Cardiac fibroblast (primary cell): ENCODE measurements at regions not wholly inside any gene's neighbourhood (a gene's known extent, or its start where the extent isn't known, plus 50 kb on each side); places are given as distances from the start of the nearest gene placed in this dataset.

Experiments
- DNase-seq, 2 donors: peaks; one replicate each; pipeline versions ENCODE4 v3.0.0 to v3.0.0-alpha.2; 2010; ENCODE audit warnings: low read depth in 2 of 2
- H3K4me3 ChIP-seq, 2 donors: replicated peaks in 1 of 2; 1 replicate in 1 of 2; 2 replicates in 1 of 2; pipeline ENCODE4 v1.5.1; 2011; ENCODE audit warnings: low read depth in 2 of 2, low read length in 2 of 2, mild to moderate bottlenecking in 2 of 2, moderate library complexity in 1 of 2
- TF ChIP-seq, protein P1 (sequence below): IDR thresholded peaks from one replicate; pipeline ENCODE4 v1.5.1; 2011; ENCODE audit warnings: low read depth, mild to moderate bottlenecking, low read length, inconsistent platforms

DNA sequence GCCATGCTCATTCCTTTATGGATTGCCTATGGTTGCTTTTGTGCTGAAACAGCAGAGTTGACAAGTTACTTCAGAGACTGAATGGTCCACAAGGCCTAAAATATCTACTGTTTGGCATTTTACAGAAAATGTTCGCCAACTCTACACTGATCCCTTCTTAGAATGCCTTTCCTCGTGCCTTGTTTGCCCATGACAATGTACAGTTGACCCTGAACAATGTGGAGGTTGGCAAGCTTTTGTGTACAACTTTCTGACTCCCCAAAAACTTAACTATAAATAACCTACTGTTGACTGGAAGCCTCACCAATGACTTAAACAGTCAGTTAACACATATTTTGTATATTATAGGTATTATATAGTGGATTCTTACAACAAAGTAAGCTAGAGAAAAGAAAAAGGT, 361.4 kb downstream of the EPHA4 start:
- TF ChIP-seq, protein P1, sequence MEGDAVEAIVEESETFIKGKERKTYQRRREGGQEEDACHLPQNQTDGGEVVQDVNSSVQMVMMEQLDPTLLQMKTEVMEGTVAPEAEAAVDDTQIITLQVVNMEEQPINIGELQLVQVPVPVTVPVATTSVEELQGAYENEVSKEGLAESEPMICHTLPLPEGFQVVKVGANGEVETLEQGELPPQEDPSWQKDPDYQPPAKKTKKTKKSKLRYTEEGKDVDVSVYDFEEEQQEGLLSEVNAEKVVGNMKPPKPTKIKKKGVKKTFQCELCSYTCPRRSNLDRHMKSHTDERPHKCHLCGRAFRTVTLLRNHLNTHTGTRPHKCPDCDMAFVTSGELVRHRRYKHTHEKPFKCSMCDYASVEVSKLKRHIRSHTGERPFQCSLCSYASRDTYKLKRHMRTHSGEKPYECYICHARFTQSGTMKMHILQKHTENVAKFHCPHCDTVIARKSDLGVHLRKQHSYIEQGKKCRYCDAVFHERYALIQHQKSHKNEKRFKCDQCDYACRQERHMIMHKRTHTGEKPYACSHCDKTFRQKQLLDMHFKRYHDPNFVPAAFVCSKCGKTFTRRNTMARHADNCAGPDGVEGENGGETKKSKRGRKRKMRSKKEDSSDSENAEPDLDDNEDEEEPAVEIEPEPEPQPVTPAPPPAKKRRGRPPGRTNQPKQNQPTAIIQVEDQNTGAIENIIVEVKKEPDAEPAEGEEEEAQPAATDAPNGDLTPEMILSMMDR, result no peak
- no peak overlapping the region for H3K4me3 ChIP-seq
- no peak for DNase-seq

DNA sequence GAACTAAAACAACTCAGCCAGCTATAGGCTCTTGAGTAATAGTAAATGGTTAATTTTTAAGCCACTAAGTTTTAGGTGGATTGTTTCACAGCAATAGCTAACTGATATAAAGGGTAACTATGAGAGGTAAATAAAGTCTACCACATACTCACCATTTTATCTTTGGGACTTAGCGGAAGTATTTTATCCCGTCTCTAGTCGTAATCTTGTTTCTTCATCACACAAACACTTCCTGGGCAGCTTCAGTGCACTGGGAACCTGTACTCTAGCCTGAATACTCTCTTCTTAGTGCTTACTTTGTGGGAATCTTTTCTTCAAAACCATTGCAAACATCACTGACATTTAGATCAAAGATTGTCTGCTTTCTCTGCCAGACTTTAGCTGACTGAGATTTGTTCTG, 360.5 kb downstream of the EPHA4 start:
- H3K4me3 ChIP-seq, result no peak overlapping the region
- no peak for DNase-seq
- TF ChIP-seq, protein P1, result no peak

DNA sequence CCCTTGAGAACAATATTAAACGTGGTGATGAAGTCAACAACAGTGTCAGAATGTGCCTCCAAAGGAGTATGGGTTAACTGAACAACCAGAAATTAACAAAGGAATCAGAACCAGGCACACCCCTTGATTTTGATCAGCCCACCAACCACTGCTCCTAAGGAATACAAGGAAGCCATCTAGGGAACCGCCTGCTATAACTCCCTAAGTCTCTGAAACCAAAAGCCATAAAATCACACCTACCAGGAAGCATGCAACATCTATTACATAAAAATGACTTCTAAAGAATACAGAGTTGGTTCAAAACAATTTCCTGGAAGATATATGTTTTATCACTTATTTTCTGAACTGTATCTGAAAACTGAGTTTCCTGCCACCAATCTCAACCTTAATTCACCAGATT, 360.0 kb downstream of the EPHA4 start:
- TF ChIP-seq, protein P1, result no peak
- DNase-seq, result no peak
- H3K4me3 ChIP-seq, result no peak overlapping the region

DNA sequence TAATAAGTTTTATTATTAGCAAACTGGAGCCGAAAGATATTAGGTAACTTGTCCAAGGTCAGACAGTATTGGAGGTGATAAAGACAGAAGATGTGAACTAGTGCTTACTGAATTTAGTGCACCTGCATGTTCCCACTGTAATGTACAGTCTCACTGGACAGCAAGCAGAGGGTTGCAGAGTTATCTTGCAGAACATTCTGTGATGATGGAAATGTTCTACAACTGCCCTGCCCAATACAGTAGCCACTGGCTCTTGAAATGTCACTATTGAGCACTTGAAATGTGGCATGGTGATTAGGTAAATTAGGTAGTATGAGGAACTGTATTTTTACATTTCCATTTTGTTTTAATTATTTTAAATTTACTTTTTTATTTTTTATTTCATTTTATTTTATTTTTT, 356.6 kb downstream of the EPHA4 start:
- DNase-seq, result no peak
- TF ChIP-seq, protein P1, result no peak
- no peak overlapping the region for H3K4me3 ChIP-seq

DNA sequence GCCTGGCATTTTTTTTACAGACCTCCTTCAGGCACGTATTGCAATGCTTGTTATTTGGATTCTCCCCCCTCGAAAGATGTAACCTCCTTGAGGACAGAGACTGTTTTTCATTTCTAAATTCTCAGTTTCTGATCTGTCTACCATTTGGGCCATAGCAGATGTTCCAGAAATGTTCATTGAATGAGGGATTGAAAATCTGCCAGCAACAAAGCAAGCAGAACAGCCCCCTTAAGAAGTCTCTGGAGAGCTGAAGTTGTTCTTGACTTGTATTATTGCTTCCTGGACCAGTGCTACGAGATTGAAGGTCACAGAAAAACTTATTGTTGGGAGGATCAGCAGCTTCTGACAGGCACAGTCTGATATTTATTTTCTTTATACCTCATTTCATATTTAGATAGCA, 355.5 kb downstream of the EPHA4 start:
- H3K4me3 ChIP-seq, result no peak overlapping the region
- no peak for DNase-seq
- TF ChIP-seq, protein P1, result no peak

DNA sequence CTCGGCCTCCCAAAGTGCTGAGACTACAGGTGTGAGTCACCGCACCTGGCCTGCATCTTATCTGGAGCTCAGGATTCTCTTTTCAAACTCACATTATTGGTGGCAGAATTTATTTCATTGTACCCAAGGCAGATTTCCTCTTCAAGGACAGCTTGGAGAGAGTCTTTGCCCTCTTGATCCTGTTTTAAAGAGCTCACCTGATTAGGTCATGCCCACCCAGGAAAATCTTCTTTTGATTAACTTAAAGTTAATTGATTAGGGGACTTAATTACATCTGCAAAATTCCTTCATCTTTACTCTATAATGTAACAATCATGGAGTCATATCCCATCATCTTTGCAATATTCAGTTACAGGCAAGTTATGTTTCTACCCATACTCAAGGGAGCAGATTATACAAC, 346.4 kb downstream of the EPHA4 start:
- no peak overlapping the region for H3K4me3 ChIP-seq
- TF ChIP-seq, protein P1, result no peak
- DNase-seq, result no peak

DNA sequence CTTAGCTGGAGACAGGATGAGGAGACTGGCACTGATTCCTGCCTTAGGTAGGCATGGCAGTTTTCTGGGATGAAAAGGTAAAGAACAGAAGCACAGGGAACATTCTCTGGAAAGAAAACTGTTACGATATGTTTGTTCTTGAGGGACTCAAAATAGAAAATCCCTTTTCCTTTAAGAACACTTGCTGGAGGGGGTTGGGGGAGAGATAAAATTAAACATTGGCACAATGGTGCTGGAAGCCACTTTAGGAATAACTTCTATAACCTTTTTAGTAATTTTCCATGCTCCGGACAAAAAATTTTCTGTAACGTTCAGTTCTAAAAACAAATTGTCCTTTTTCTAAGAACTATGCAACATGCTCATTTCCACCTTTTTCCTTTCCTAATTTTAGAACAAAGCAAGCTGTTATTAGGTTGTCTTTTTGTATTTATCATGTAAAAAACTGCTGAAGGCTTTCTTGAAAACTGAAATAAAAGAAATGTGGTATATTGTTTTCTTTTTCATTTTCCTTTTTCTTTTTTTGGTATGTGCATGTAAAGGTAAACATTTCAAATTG, 343.8 kb downstream of the EPHA4 start:
- TF ChIP-seq, protein P1, result no peak
- no peak overlapping the region for H3K4me3 ChIP-seq
- no peak for DNase-seq
